HEK293T (cell line): ENCODE measurements at regions not wholly inside any gene's neighbourhood (a gene's known extent, or its start where the extent isn't known, plus 50 kb on each side); places are given as distances from the start of the nearest gene placed in this dataset.

Experiments used
- ARNT ChIP-seq: fragments of 450-650 bp; IDR thresholded peaks from 2 replicates; pipeline ENCODE4 v1.6.1; 2017; ENCODE audit warnings: mild to moderate bottlenecking
- BHLHE40 ChIP-seq: fragments of 450-650 bp; IDR thresholded peaks from 2 replicates; pipeline ENCODE4 v1.6.1; 2016; ENCODE audit warnings: mild to moderate bottlenecking, moderate library complexity, borderline replicate concordance
- CTBP1 ChIP-seq: fragments of 450-650 bp; IDR thresholded peaks from 2 replicates; pipeline ENCODE4 v1.6.1; 2016; ENCODE audit warnings: borderline replicate concordance
- FOXA1 ChIP-seq: fragments of 450-650 bp; IDR thresholded peaks from 2 replicates; pipeline ENCODE4 v1.6.1; 2016; ENCODE audit warnings: mild to moderate bottlenecking
- FOXM1 ChIP-seq: fragments of 450-650 bp; IDR thresholded peaks from 2 replicates; pipeline ENCODE4 v1.6.1; 2017; ENCODE audit warnings: mild to moderate bottlenecking, borderline replicate concordance
- HDGF ChIP-seq: fragments of 450-650 bp; IDR thresholded peaks from 2 replicates; pipeline ENCODE4 v1.6.1; 2017; ENCODE audit warnings: antibody characterized with exemption, borderline replicate concordance
- NFRKB ChIP-seq: fragments of 450-650 bp; IDR thresholded peaks from 2 replicates; pipeline ENCODE4 v1.6.1; 2016; ENCODE audit warnings: mild to moderate bottlenecking, moderate library complexity
- SP1 ChIP-seq: fragments of 450-650 bp; IDR thresholded peaks from 2 replicates; pipeline ENCODE4 v1.6.1; 2017
- TARDBP ChIP-seq: fragments of 450-650 bp; IDR thresholded peaks from 2 replicates; pipeline ENCODE4 v1.6.1; 2016
- ZNF384 ChIP-seq: fragments of 450-650 bp; IDR thresholded peaks from 2 replicates; pipeline ENCODE4 v1.6.1; 2016
- TF ChIP-seq, protein P1 (sequence below): fragments of 450-650 bp; IDR thresholded peaks from 2 replicates; pipeline ENCODE4 v1.6.1; 2016

DNA sequence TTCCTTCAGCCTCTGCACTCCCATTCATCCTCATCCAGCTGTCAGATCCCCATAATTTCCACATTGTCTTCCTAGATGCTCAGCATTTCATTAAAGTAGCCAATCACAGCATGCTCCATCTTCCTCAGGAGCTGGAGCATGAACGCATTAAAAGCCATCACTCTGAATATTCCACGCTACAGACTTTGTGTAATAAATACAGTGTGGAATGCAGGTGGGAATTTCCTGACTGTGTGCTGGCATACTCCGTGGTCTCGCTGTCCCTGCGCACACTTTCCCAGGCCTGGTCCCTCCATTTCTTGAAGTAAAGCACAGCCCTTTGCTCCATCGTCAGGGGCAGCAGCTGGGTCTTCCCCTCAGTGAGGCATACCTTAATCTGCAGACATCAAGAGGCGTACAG is 123.7 kb upstream of the NCK2 start:
- TF ChIP-seq, protein P1, sequence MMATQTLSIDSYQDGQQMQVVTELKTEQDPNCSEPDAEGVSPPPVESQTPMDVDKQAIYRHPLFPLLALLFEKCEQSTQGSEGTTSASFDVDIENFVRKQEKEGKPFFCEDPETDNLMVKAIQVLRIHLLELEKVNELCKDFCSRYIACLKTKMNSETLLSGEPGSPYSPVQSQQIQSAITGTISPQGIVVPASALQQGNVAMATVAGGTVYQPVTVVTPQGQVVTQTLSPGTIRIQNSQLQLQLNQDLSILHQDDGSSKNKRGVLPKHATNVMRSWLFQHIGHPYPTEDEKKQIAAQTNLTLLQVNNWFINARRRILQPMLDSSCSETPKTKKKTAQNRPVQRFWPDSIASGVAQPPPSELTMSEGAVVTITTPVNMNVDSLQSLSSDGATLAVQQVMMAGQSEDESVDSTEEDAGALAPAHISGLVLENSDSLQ: no peak
- TF ChIP-seq FOXA1 (no peak), FOXM1 (no peak), HDGF (no peak), SP1 (no peak), ZNF384 (no peak), CTBP1 (no peak), ARNT (no peak), TARDBP (no peak), NFRKB (no peak), BHLHE40 (no peak)
